Fibroblast of the aortic adventitia (primary cell): ENCODE measurements at regions not wholly inside any gene's neighbourhood (a gene's known extent, or its start where the extent isn't known, plus 50 kb on each side); places are given as distances from the start of the nearest gene placed in this dataset.
"Not testable (repeated sequence)": the region's sequence is repeated elsewhere in the genome, so short reads cannot be mapped to it uniquely, and the experiment has no call there.

ENCODE experiments used
- DNase-seq: peaks from one replicate; pipeline ENCODE4 v3.0.0-alpha.2; 2010; ENCODE audit warnings: low read depth
- H3K4me3 ChIP-seq: 2 replicates; pipeline ENCODE4 v1.5.1; 2011; ENCODE audit warnings: low read depth, mild to moderate bottlenecking, control low read depth, low read length, moderate library complexity
- CTCF ChIP-seq: IDR thresholded peaks from 2 replicates; pipeline ENCODE4 v1.5.1; 2011; ENCODE audit warnings: mild to moderate bottlenecking, low read length, control low read depth, inconsistent platforms; ENCODE audit not compliant: insufficient read depth

GRCh38 chr16:62821824-62822223 is 785.6 kb upstream of the CDH8 start:
- no peak overlapping the region for H3K4me3 ChIP-seq
- no peak for TF ChIP-seq CTCF
- no peak for DNase-seq

GRCh38 chr16:62816971-62817519 is 780.8 kb upstream of the CDH8 start:
- no peak overlapping the region for H3K4me3 ChIP-seq
- no peak for TF ChIP-seq CTCF
- no peak for DNase-seq

GRCh38 chr16:62814891-62815290 is 778.7 kb upstream of the CDH8 start:
- no peak for TF ChIP-seq CTCF
- H3K4me3 ChIP-seq = no peak overlapping the region
- DNase-seq = no peak

- DNase-seq = no peak
- no peak overlapping the region for H3K4me3 ChIP-seq
- TF ChIP-seq CTCF = no peak
Measured at GRCh38 chr16:62805221-62805857, 769.1 kb upstream of the CDH8 start.

- no peak overlapping the region for H3K4me3 ChIP-seq
- DNase-seq = no peak
- TF ChIP-seq CTCF = no peak
Measured at GRCh38 chr16:62794724-62795123, 758.5 kb upstream of the CDH8 start.

- H3K4me3 ChIP-seq = not testable (repeated sequence)
Measured at GRCh38 chr16:62780081-62780480, 743.8 kb upstream of the CDH8 start.

GRCh38 chr16:62764572-62764971 is 728.3 kb upstream of the CDH8 start:
- no peak for TF ChIP-seq CTCF
- no peak for DNase-seq
- no peak overlapping the region for H3K4me3 ChIP-seq

More at GRCh38 chr16:62780081-62780480, 743.8 kb upstream of the CDH8 start:
- DNase-seq = not testable (repeated sequence)
